CD4-positive, alpha-beta T cell treated with Interleukin-4 for 1 hour (primary cell): ENCODE measurements at regions not wholly inside any gene's neighbourhood (a gene's known extent, or its start where the extent isn't known, plus 50 kb on each side); places are given as distances from the start of the nearest gene placed in this dataset.
A peak's percentile ranks its signal among the peaks of the same experiment; 100 is the strongest.

ENCODE experiments used
- DNase-seq, 2 donors: peaks; one replicate each; pipeline ENCODE4 v3.0.0-alpha.2; 2020 to 2022

- DNase-seq: no peak
These were observed 136.0 kb upstream of the THBS1 start for GRCh38 chr15:39444735-39445470.

GRCh38 chr15:39445931-39446330 lies 134.9 kb upstream of the THBS1 start:
- no peak for DNase-seq

- no peak for DNase-seq
These were observed 133.5 kb upstream of the THBS1 start for GRCh38 chr15:39447346-39447745.

GRCh38 chr15:39447881-39448280 lies 133.0 kb upstream of the THBS1 start:
- DNase-seq: no peak

GRCh38 chr15:39448409-39448808 lies 132.5 kb upstream of the THBS1 start:
- DNase-seq: no peak

GRCh38 chr15:39451121-39451688 lies 129.7 kb upstream of the THBS1 start:
- DNase-seq: no peak

- DNase-seq: no peak
These were observed 129.0 kb upstream of the THBS1 start for GRCh38 chr15:39451871-39452270.

GRCh38 chr15:39453620-39454019 lies 127.3 kb upstream of the THBS1 start:
- peak; percentile 4 to 39 for DNase-seq

- no peak for DNase-seq
These were observed 126.5 kb upstream of the THBS1 start for GRCh38 chr15:39454189-39454986.

GRCh38 chr15:39455471-39455991 lies 125.3 kb upstream of the THBS1 start:
- no peak for DNase-seq

- DNase-seq: no peak
These were observed 124.7 kb upstream of the THBS1 start for GRCh38 chr15:39456159-39456558.

GRCh38 chr15:39456582-39457330 lies 124.1 kb upstream of the THBS1 start:
- no peak for DNase-seq

GRCh38 chr15:39458131-39458530 lies 122.7 kb upstream of the THBS1 start:
- DNase-seq: no peak

- no peak for DNase-seq
These were observed 121.3 kb upstream of the THBS1 start for GRCh38 chr15:39459548-39459947.

- DNase-seq: no peak
These were observed 120.1 kb upstream of the THBS1 start for GRCh38 chr15:39460748-39461147.

- no peak for DNase-seq
These were observed 119.2 kb upstream of the THBS1 start for GRCh38 chr15:39461536-39462130.

GRCh38 chr15:39462691-39463090 lies 118.2 kb upstream of the THBS1 start:
- DNase-seq: no peak

GRCh38 chr15:39465843-39466749 lies 114.8 kb upstream of the THBS1 start:
- DNase-seq: no peak

GRCh38 chr15:39466750-39467105 lies 114.2 kb upstream of the THBS1 start:
- no peak for DNase-seq

- DNase-seq: peak in 1 of 2 donors; percentile 43
These were observed 112.5 kb upstream of the THBS1 start for GRCh38 chr15:39468331-39468730.

- DNase-seq: no peak
These were observed 112.1 kb upstream of the THBS1 start for GRCh38 chr15:39468828-39469227.
